ENCODE measurements at regions not wholly inside any gene's neighbourhood (a gene's known extent, or its start where the extent isn't known, plus 50 kb on each side); places are given as distances from the start of the nearest gene placed in this dataset.

- H3K4me2 ChIP-seq (ENCODE audit: insufficient read depth, low read length) = no peak overlapping the region
- BruUV-seq (replicated peaks) = no TSS peak
- FAIRE-seq (no peak), DNase-seq (ENCODE audit: extremely low read depth in 1 of 4, low spot score in 3 of 4) (no peak), ATAC-seq (no peak)
- H3K9me1 ChIP-seq (ENCODE audit: control insufficient read depth, insufficient read depth, low read length) = no peaks in the 10 kb centered on the region
- no peaks in the 10 kb centered on the region for H3K79me2 ChIP-seq (ENCODE audit: control insufficient read depth, insufficient read depth, low read length)
- intact Hi-C loops (cut with micrococcal nuclease) = no loop called here
- H4K20me1 ChIP-seq (replicated peaks; ENCODE audit: control insufficient read depth, insufficient read depth, low read length) = no peaks in the 10 kb centered on the region
- no peak overlapping the region for H3K4me3 ChIP-seq
- no peaks in the 10 kb centered on the region for H3K4me1 ChIP-seq (replicated peaks in 1 of 2; ENCODE audit: control insufficient read depth in 2 of 2, insufficient read depth in 2 of 2, low read length in 2 of 2)
- no peak overlapping the region for H3K9ac ChIP-seq (ENCODE audit: insufficient read depth in 1 of 2, low read depth in 2 of 2, low read length in 2 of 2)
- no peak overlapping the region for H3K27ac ChIP-seq (ENCODE audit: extremely low read depth, low read depth, low read length)
- in situ Hi-C loops (cut with MboI) = no loop called here
- no peaks in the 10 kb centered on the region for H3K9me3 ChIP-seq (replicated peaks; ENCODE audit: control insufficient read depth, insufficient read depth, low read depth, low read length)
- H3K27me3 ChIP-seq (ENCODE audit: control insufficient read depth in 2 of 2, insufficient read depth in 2 of 2, low read length in 2 of 2) = no peaks in the 10 kb centered on the region
- whole genome bisulfite sequencing (ENCODE audit: insufficient coverage, low coverage, missing lambda C conversion rate) = 0% methylated on average over 1 of the region's 1 CpG
- TF ChIP-seq HMBOX1 (IDR thresholded peaks at IDR 0.05) = no peak
- no peak for TF ChIP-seq ZBTB43 (CRISPR knock-in tag; IDR thresholded peaks at IDR 0.05)
- TF ChIP-seq DEAF1 (CRISPR knock-in tag; IDR thresholded peaks at IDR 0.05) = no peak
- no peak for TF ChIP-seq MLX (CRISPR knock-in tag; conservative IDR thresholded peaks at IDR 0.05)
- no peak for TF ChIP-seq ZNF507 (tag; conservative IDR thresholded peaks at IDR 0.05)
- TF ChIP-seq PHF21A (IDR thresholded peaks at IDR 0.05; ENCODE audit: borderline replicate concordance, low read depth) = no peak
- TF ChIP-seq ELK1 (CRISPR knock-in tag; IDR thresholded peaks at IDR 0.05) = no peak
- TF ChIP-seq ZNF41 (CRISPR knock-in tag; conservative IDR thresholded peaks at IDR 0.05) = no peak
- no peak for TF ChIP-seq HNRNPUL1 (IDR thresholded peaks at IDR 0.05; ENCODE audit: low read length)
- no peak for TF ChIP-seq RREB1 (CRISPR knock-in tag; IDR thresholded peaks at IDR 0.05)
- TF ChIP-seq MCM2 (IDR thresholded peaks at IDR 0.05; ENCODE audit: low read depth) = no peak
- ChIA-PET POLR2A (no interaction called here), CTCF (ENCODE audit: low intra/inter-chr PET ratio) (no interaction called here)
- H3K36me3 ChIP-seq (ENCODE audit: control insufficient read depth, insufficient read depth, low read length) = no peaks in the 10 kb centered on the region
- no peak overlapping the region for H2AFZ ChIP-seq (ENCODE audit: low read depth, low read length)
These were observed 378.6 kb downstream of the NSUN3 start for GRCh38 chr3:94441494-94441847.

Data from K562 (cell line).